HepG2 (cell line): ENCODE measurements at regions not wholly inside any gene's neighbourhood (a gene's known extent, or its start where the extent isn't known, plus 50 kb on each side); places are given as distances from the start of the nearest gene placed in this dataset.

Experiments
- ATAC-seq: fragments of 200-7000 bp; cut with Tn5 transposase; 3 replicates; pipeline ENCODE4 v1.9.1; 2020; ENCODE audit warnings: mild to moderate bottlenecking, moderate library complexity
- BruUV-seq: library from RNA; stranded (reverse); fragments of 400-500 nt; replicated peaks from 2 replicates; lab custom pipeline; 2021; lab: Mats Ljungman, UMichigan
- CTCF ChIA-PET: fragments of 300-600 bp; formaldehyde crosslinking; extraction: SDS; loops from one replicate; lab custom pipeline; 2021; ENCODE audit warnings: low total read pairs, inconsistent platforms, low intra/inter-chr PET ratio; lab: Yijun Ruan, JAX
- POLR2A ChIA-PET: fragments of 350-600 bp; sonication (Branson Sonifier 250); formaldehyde crosslinking; loops from one replicate; lab custom pipeline; 2020; ENCODE audit warnings: antibody characterized with exemption, inconsistent platforms; lab: Yijun Ruan, JAX
- DNase-seq: peaks from one replicate; pipeline ENCODE4 v3.0.0-alpha.2; 2015; ENCODE audit warnings: low spot score
- FAIRE-seq: peaks from 3 replicates; lab custom pipeline; 2011; peaks lifted over from hg19 to GRCh38; lab: Jason Lieb, UNC
- H2AFZ ChIP-seq: one replicate; pipeline ENCODE4 v1.6.1; 2011; ENCODE audit warnings: low read length, inconsistent platforms
- H3K27ac ChIP-seq: fragments of 300-600 bp; 3 replicates; pipeline ENCODE4 v1.8.0; 2011; ENCODE audit warnings: mixed run types, mild to moderate bottlenecking, mixed read lengths, low read length, inconsistent platforms; ENCODE audit not compliant: insufficient read depth; ENCODE audit errors: extremely low read length
- H3K27me3 ChIP-seq, 2 experiments: fragments of 200-600 bp in 1 of 2; 2 replicates in 1 of 2; 3 replicates in 1 of 2; pipeline versions ENCODE4 v1.6.0 to v1.8.0; 2011; ENCODE audit warnings: low read length in 2 of 2, mild to moderate bottlenecking in 2 of 2, moderate library complexity in 2 of 2, inconsistent platforms in 1 of 2; ENCODE audit not compliant: insufficient read depth in 2 of 2, control insufficient read depth in 1 of 2
- H3K36me3 ChIP-seq, 2 experiments: fragments of 200-600 bp in 1 of 2; replicated peaks in 1 of 2; 2 replicates in 1 of 2; 3 replicates in 1 of 2; pipeline versions ENCODE4 v1.5.1 to v1.8.0; 2011; ENCODE audit warnings: low read length in 2 of 2, inconsistent platforms in 1 of 2; ENCODE audit not compliant: insufficient read depth in 2 of 2, control insufficient read depth in 1 of 2
- H3K4me1 ChIP-seq: 2 replicates; pipeline ENCODE4 v1.5.1; 2012; ENCODE audit warnings: low read length, inconsistent platforms; ENCODE audit not compliant: insufficient read depth
- H3K4me2 ChIP-seq: 2 replicates; pipeline ENCODE4 v1.6.0; 2011; ENCODE audit warnings: low read depth, low read length, inconsistent platforms
- H3K4me3 ChIP-seq, 3 experiments: fragments of 200-600 bp in 1 of 3; sonication (generic), shearing (Covaris generic) in 1 of 3; replicated peaks in 1 of 3; 2 replicates each; pipeline ENCODE4 v1.5.1; 2011 to 2016; ENCODE audit warnings: low read length in 3 of 3, inconsistent platforms in 2 of 3, low read depth in 2 of 3, mild to moderate bottlenecking in 2 of 3, control low read depth in 1 of 3, mixed read lengths in 1 of 3; ENCODE audit not compliant: insufficient read depth in 1 of 3
- H3K79me2 ChIP-seq: one replicate; pipeline ENCODE4 v1.6.1; 2011; ENCODE audit warnings: low read length, inconsistent platforms; ENCODE audit not compliant: insufficient read depth
- H3K9ac ChIP-seq: 2 replicates; pipeline ENCODE4 v1.6.0; 2011; ENCODE audit warnings: mild to moderate bottlenecking, low read depth, low read length, inconsistent platforms; ENCODE audit not compliant: insufficient read depth
- H3K9me3 ChIP-seq: 2 replicates; pipeline ENCODE4 v1.5.1; 2012; ENCODE audit warnings: mild to moderate bottlenecking, low read length
- H4K20me1 ChIP-seq: 2 replicates; pipeline ENCODE4 v1.6.0; 2011; ENCODE audit warnings: inconsistent platforms, mild to moderate bottlenecking, low read length, moderate library complexity; ENCODE audit not compliant: insufficient read depth
- ATAD3A ChIP-seq: sonication (generic); formaldehyde crosslinking; IDR thresholded peaks from 2 replicates; pipeline ENCODE4 v1.4.0; 2020; ENCODE audit warnings: missing genetic modification reagents
- KDM2A ChIP-seq: sonication (generic); formaldehyde crosslinking; IDR thresholded peaks from 2 replicates; pipeline ENCODE4 v1.4.0; 2020; ENCODE audit warnings: low read depth, missing genetic modification reagents, borderline replicate concordance
- SOX6 ChIP-seq, 2 experiments: fragments of 450-650 bp in 1 of 2; sonication (generic) in 1 of 2; formaldehyde crosslinking in 1 of 2; IDR thresholded peaks; 2 replicates each; pipeline versions ENCODE4 v1.4.0 to v1.6.1; 2017 to 2020; ENCODE audit warnings: antibody characterized with exemption in 1 of 2, mild to moderate bottlenecking in 1 of 2, missing genetic modification reagents in 1 of 2
- ZFAT ChIP-seq: sonication (generic); formaldehyde crosslinking; conservative IDR thresholded peaks from 2 replicates; pipeline ENCODE4 v1.8.1; 2023; ENCODE audit warnings: missing genetic modification reagents, inconsistent platforms
- ZNF276 ChIP-seq: sonication (generic); formaldehyde crosslinking; IDR thresholded peaks from 2 replicates; pipeline ENCODE4 v1.4.0; 2020; ENCODE audit warnings: mild to moderate bottlenecking, low read depth, missing genetic modification reagents
- ZSCAN9 ChIP-seq: IDR thresholded peaks from 2 replicates; pipeline ENCODE4 v1.6.1; 2016; ENCODE audit warnings: borderline replicate concordance
- WGBS: methylation state at CpG from one replicate; pipeline ENCODE4 v1.1.6; 2017; ENCODE audit warnings: low lambda C conversion rate; 5-methylcytosine and 5-hydroxymethylcytosine counted together
- in situ Hi-C: cut with HindIII; loops from 2 replicates; pipeline ENCODE4 v1.10.0; 2017; ENCODE audit warnings: low pct_unique_long_range_greater_than_20kb; ENCODE audit not compliant: extremely low pct_ligation_motif_present
- intact Hi-C: fragments of 100-400 bp; cut with micrococcal nuclease; formaldehyde crosslinking; loops from one replicate; pipeline ENCODE4 v1.10.0; 2022; ENCODE audit not compliant: unreplicated experiment
- TF ChIP-seq, protein P1 (sequence below): sonication (generic); formaldehyde crosslinking; IDR thresholded peaks from 2 replicates; pipeline ENCODE4 v1.4.0; 2020; ENCODE audit warnings: missing genetic modification reagents
- TF ChIP-seq, protein P2 (sequence below): sonication (generic); formaldehyde crosslinking; IDR thresholded peaks from 2 replicates; pipeline ENCODE4 v1.4.0; 2020; ENCODE audit warnings: missing genetic modification reagents

GRCh38 chr1:65687428-65688214 lies 105.1 kb upstream of the PDE4B start (continued):
- TF ChIP-seq ZNF276 (CRISPR knock-in tag) (no peak), ZSCAN9 (CRISPR knock-in tag) (no peak)
- TF ChIP-seq, protein P1, sequence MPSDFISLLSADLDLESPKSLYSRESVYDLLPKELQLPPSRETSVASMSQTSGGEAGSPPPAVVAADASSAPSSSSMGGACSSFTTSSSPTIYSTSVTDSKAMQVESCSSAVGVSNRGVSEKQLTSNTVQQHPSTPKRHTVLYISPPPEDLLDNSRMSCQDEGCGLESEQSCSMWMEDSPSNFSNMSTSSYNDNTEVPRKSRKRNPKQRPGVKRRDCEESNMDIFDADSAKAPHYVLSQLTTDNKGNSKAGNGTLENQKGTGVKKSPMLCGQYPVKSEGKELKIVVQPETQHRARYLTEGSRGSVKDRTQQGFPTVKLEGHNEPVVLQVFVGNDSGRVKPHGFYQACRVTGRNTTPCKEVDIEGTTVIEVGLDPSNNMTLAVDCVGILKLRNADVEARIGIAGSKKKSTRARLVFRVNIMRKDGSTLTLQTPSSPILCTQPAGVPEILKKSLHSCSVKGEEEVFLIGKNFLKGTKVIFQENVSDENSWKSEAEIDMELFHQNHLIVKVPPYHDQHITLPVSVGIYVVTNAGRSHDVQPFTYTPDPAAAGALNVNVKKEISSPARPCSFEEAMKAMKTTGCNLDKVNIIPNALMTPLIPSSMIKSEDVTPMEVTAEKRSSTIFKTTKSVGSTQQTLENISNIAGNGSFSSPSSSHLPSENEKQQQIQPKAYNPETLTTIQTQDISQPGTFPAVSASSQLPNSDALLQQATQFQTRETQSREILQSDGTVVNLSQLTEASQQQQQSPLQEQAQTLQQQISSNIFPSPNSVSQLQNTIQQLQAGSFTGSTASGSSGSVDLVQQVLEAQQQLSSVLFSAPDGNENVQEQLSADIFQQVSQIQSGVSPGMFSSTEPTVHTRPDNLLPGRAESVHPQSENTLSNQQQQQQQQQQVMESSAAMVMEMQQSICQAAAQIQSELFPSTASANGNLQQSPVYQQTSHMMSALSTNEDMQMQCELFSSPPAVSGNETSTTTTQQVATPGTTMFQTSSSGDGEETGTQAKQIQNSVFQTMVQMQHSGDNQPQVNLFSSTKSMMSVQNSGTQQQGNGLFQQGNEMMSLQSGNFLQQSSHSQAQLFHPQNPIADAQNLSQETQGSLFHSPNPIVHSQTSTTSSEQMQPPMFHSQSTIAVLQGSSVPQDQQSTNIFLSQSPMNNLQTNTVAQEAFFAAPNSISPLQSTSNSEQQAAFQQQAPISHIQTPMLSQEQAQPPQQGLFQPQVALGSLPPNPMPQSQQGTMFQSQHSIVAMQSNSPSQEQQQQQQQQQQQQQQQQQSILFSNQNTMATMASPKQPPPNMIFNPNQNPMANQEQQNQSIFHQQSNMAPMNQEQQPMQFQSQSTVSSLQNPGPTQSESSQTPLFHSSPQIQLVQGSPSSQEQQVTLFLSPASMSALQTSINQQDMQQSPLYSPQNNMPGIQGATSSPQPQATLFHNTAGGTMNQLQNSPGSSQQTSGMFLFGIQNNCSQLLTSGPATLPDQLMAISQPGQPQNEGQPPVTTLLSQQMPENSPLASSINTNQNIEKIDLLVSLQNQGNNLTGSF (CRISPR knock-in tag): no peak

GRCh38 chr1:65688215-65688566 lies 104.5 kb upstream of the PDE4B start:
- H3K9ac ChIP-seq: no peak overlapping the region
- no peak overlapping the region for H2AFZ ChIP-seq
- H3K27ac ChIP-seq: peak overlapping the region; percentile 35
- FAIRE-seq (no peak), ATAC-seq (peak; percentile 68), DNase-seq (no peak)
- WGBS: 3% methylated on average over 4 of the region's 4 CpGs
- no peaks in the 10 kb centered on the region for H3K36me3 ChIP-seq
- no TSS peak for BruUV-seq
- peak overlapping the region; percentile 51 for H3K4me2 ChIP-seq
- no peaks in the 10 kb centered on the region for H3K9me3 ChIP-seq
- H3K27me3 ChIP-seq: peaks cover 0 to 8% of the 10 kb centered on the region in 2 experiments; a peak in 2 of 5 replicates
- H4K20me1 ChIP-seq: no peaks in the 10 kb centered on the region
- TF ChIP-seq SOX6 (IDR thresholded peaks at IDR 0.05) (no peak), SOX6 (CRISPR knock-in tag; IDR thresholded peaks at IDR 0.05) (peak; percentile 42; the same call in 1 of the 2 replicates), KDM2A (CRISPR knock-in tag) (no peak), ATAD3A (CRISPR knock-in tag) (no peak), ZFAT (CRISPR knock-in tag) (0 out of 2 replicates have a peak, but pooled peaks have one; percentile 26)
- TF ChIP-seq, protein P2, sequence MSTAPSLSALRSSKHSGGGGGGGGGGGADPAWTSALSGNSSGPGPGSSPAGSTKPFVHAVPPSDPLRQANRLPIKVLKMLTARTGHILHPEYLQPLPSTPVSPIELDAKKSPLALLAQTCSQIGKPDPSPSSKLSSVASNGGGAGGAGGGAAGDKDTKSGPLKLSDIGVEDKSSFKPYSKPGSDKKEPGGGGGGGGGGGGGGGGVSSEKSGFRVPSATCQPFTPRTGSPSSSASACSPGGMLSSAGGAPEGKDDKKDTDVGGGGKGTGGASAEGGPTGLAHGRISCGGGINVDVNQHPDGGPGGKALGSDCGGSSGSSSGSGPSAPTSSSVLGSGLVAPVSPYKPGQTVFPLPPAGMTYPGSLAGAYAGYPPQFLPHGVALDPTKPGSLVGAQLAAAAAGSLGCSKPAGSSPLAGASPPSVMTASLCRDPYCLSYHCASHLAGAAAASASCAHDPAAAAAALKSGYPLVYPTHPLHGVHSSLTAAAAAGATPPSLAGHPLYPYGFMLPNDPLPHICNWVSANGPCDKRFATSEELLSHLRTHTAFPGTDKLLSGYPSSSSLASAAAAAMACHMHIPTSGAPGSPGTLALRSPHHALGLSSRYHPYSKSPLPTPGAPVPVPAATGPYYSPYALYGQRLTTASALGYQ (CRISPR knock-in tag): peak; percentile 13; the same call in 1 of the 2 replicates
- in situ Hi-C loops: loop anchor here (5.0 to 25.0 kb wide), 3 partner anchors 251 to 626 kb away; no protein-coding TSS in a partner anchor
- CTCF ChIA-PET: interaction anchor here (0.7 to 2.6 kb wide), 6 partner anchors 257 to 629 kb away, joined by 3 to 20 read pairs (median 4); no protein-coding TSS in a partner anchor
- POLR2A ChIA-PET: interaction anchor here (1.7 kb wide), 1 partner anchor 268 kb away, joined by 5 read pairs; the partner anchor contains the start of genes LEPR and LEPROT
- peaks cover 34% of the 10 kb centered on the region for H3K4me1 ChIP-seq
- no peaks in the 10 kb centered on the region for H3K79me2 ChIP-seq
- intact Hi-C loops: no loop called here
- peak overlapping the region in 1 of 3 experiments; percentile 26; a peak in 1 of 6 replicates for H3K4me3 ChIP-seq
